HEK293 (cell line): ENCODE measurements at regions not wholly inside any gene's neighbourhood (a gene's known extent, or its start where the extent isn't known, plus 50 kb on each side); places are given as distances from the start of the nearest gene placed in this dataset.
"Not testable (repeated sequence)": the region's sequence is repeated elsewhere in the genome, so short reads cannot be mapped to it uniquely, and the experiment has no call there.

Experiments used
- BCL11A ChIP-seq: fragments of 450-650 bp; formaldehyde crosslinking; IDR thresholded peaks from 2 replicates; pipeline ENCODE4 v1.5.1; 2016; ENCODE audit warnings: low read depth, missing biosample characterization, missing genetic modification characterization
- CTCF ChIP-seq: fragments of 450-650 bp; formaldehyde crosslinking; IDR thresholded peaks from 2 replicates; pipeline ENCODE4 v1.5.1; 2016; ENCODE audit warnings: missing biosample characterization, missing genetic modification characterization
- KLF9 ChIP-seq: fragments of 450-650 bp; formaldehyde crosslinking; IDR thresholded peaks from 2 replicates; pipeline ENCODE4 v1.5.1; 2016; ENCODE audit warnings: missing biosample characterization, missing genetic modification characterization, low read depth
- PRDM10 ChIP-seq: fragments of 450-650 bp; formaldehyde crosslinking; IDR thresholded peaks from 2 replicates; pipeline ENCODE4 v1.5.1; 2016; ENCODE audit warnings: missing biosample characterization, missing genetic modification characterization

DNA sequence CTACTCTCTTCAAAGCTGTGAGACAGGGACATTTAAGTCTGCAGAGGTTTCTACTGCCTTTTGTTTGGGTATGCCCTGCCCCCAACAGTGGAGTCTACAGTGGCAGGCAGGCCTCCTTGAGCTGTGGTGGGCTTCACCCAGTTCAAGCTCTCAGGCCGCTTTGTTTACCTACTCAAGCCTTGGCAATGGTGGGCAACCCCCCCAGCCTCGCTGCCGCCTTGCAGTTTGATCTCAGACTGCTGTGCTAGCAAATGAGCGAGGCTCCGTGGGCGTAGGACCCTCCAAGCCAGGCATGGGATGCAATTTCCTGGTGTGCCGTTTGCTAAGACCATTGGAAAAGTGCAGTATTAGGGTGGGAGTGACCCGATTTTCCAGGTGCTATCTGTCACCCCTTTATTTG lies 310.5 kb upstream of the CFAP20DC start:
- TF ChIP-seq CTCF (tag by site-specific recombination); PRDM10; BCL11A (tag by site-specific recombination); KLF9 (tag by site-specific recombination): not testable (repeated sequence)
